Hippocampal formation (tissue), 2 donors: ENCODE measurements at regions not wholly inside any gene's neighbourhood (a gene's known extent, or its start where the extent isn't known, plus 50 kb on each side); places are given as distances from the start of the nearest gene placed in this dataset.
"Not testable (repeated sequence)": the region's sequence is repeated elsewhere in the genome, so short reads cannot be mapped to it uniquely, and the experiment has no call there.

Source experiments
- DNase-seq, 2 donors: peaks; one replicate each; lab custom pipeline; 2025; lab: John Stamatoyannopoulos, UW

- no peak for DNase-seq
These were observed 315.9 kb downstream of the BCHE start for GRCh38 chr3:165521131-165521871.

GRCh38 chr3:165519687-165520086 is 317.5 kb downstream of the BCHE start:
- DNase-seq, result no peak

GRCh38 chr3:165518346-165518745 is 318.9 kb downstream of the BCHE start:
- no peak for DNase-seq

- no peak for DNase-seq
These were observed 317.8 kb upstream of the SLITRK3 start for GRCh38 chr3:165513715-165514701.

GRCh38 chr3:165507576-165507975 is 311.4 kb upstream of the SLITRK3 start:
- DNase-seq, result no peak

- no peak for DNase-seq
These were observed 310.9 kb upstream of the SLITRK3 start for GRCh38 chr3:165507060-165507459.

GRCh38 chr3:165505657-165506056 is 309.5 kb upstream of the SLITRK3 start:
- DNase-seq, result no peak

GRCh38 chr3:165504554-165504953 is 308.4 kb upstream of the SLITRK3 start:
- DNase-seq, result no peak

- no peak for DNase-seq
These were observed 307.6 kb upstream of the SLITRK3 start for GRCh38 chr3:165503825-165504224.

- no peak for DNase-seq
These were observed 307.2 kb upstream of the SLITRK3 start for GRCh38 chr3:165503346-165503745.

- no peak for DNase-seq
These were observed 306.5 kb upstream of the SLITRK3 start for GRCh38 chr3:165502707-165503106.

GRCh38 chr3:165498742-165499141 is 302.6 kb upstream of the SLITRK3 start:
- not testable (repeated sequence) for DNase-seq

- DNase-seq, result no peak
These were observed 295.3 kb upstream of the SLITRK3 start for GRCh38 chr3:165491487-165491886.

- DNase-seq, result no peak
These were observed 280.3 kb upstream of the SLITRK3 start for GRCh38 chr3:165476399-165477060.

GRCh38 chr3:165466856-165467255 is 270.7 kb upstream of the SLITRK3 start:
- DNase-seq, result no peak

GRCh38 chr3:165464736-165465135 is 268.6 kb upstream of the SLITRK3 start:
- no peak for DNase-seq

- no peak for DNase-seq
These were observed 267.3 kb upstream of the SLITRK3 start for GRCh38 chr3:165463531-165463930.

GRCh38 chr3:165462636-165463334 is 266.6 kb upstream of the SLITRK3 start:
- DNase-seq, result no peak

- no peak for DNase-seq
These were observed 264.0 kb upstream of the SLITRK3 start for GRCh38 chr3:165459924-165460835.

- DNase-seq, result no peak
These were observed 262.9 kb upstream of the SLITRK3 start for GRCh38 chr3:165459111-165459510.

GRCh38 chr3:165457096-165457495 is 260.9 kb upstream of the SLITRK3 start:
- DNase-seq, result no peak
